ENCODE measurements at regions not wholly inside any gene's neighbourhood (a gene's known extent, or its start where the extent isn't known, plus 50 kb on each side); places are given as distances from the start of the nearest gene placed in this dataset.
A peak's percentile ranks its signal among the peaks of the same experiment; 100 is the strongest.

GRCh38 chr17:68780596-68780995, 174.6 kb downstream of the ABCA8 start:
- no peak overlapping the region for H3K4me3 ChIP-seq (ENCODE audit: low read depth, low read length)
- no peak for DNase-seq (ENCODE audit: low read depth, low spot score)
- TF ChIP-seq CTCF (IDR thresholded peaks at IDR 0.05; ENCODE audit: low read depth, low read length) = no peak
- in situ Hi-C loops (cut with HindIII; ENCODE audit: low sequenced_read_pairs) = no loop called here

GRCh38 chr17:68778726-68779125, 176.5 kb downstream of the ABCA8 start:
- H3K4me3 ChIP-seq (ENCODE audit: low read depth, low read length) = no peak overlapping the region
- no peak for DNase-seq (ENCODE audit: low read depth, low spot score)
- in situ Hi-C loops (cut with HindIII; ENCODE audit: low sequenced_read_pairs) = no loop called here
- no peak for TF ChIP-seq CTCF (IDR thresholded peaks at IDR 0.05; ENCODE audit: low read depth, low read length)

- no peak for TF ChIP-seq CTCF (IDR thresholded peaks at IDR 0.05; ENCODE audit: low read depth, low read length)
- H3K4me3 ChIP-seq (ENCODE audit: low read depth, low read length) = no peak overlapping the region
- in situ Hi-C loops (cut with HindIII; ENCODE audit: low sequenced_read_pairs) = no loop called here
- no peak for DNase-seq (ENCODE audit: low read depth, low spot score)
Measured at GRCh38 chr17:68777856-68778694, 176.9 kb upstream of the FAM20A start.

GRCh38 chr17:68777243-68777855, 176.2 kb upstream of the FAM20A start:
- in situ Hi-C loops (cut with HindIII; ENCODE audit: low sequenced_read_pairs) = no loop called here
- peak; percentile 72 for TF ChIP-seq CTCF (IDR thresholded peaks at IDR 0.05; ENCODE audit: low read depth, low read length)
- H3K4me3 ChIP-seq (ENCODE audit: low read depth, low read length) = no peak overlapping the region
- peak; percentile 80 for DNase-seq (ENCODE audit: low read depth, low spot score)

- TF ChIP-seq CTCF (IDR thresholded peaks at IDR 0.05; ENCODE audit: low read depth, low read length) = no peak
- in situ Hi-C loops (cut with HindIII; ENCODE audit: low sequenced_read_pairs) = no loop called here
- no peak overlapping the region for H3K4me3 ChIP-seq (ENCODE audit: low read depth, low read length)
- no peak for DNase-seq (ENCODE audit: low read depth, low spot score)
Measured at GRCh38 chr17:68776451-68776850, 175.3 kb upstream of the FAM20A start.

GRCh38 chr17:68775969-68776368, 174.8 kb upstream of the FAM20A start:
- no peak for TF ChIP-seq CTCF (IDR thresholded peaks at IDR 0.05; ENCODE audit: low read depth, low read length)
- in situ Hi-C loops (cut with HindIII; ENCODE audit: low sequenced_read_pairs) = no loop called here
- DNase-seq (ENCODE audit: low read depth, low spot score) = no peak
- no peak overlapping the region for H3K4me3 ChIP-seq (ENCODE audit: low read depth, low read length)
